ENCODE measurements at regions not wholly inside any gene's neighbourhood (a gene's known extent, or its start where the extent isn't known, plus 50 kb on each side); places are given as distances from the start of the nearest gene placed in this dataset.

- no peak for DNase-seq (ENCODE audit: low read depth)
- no peak overlapping the region for H3K4me3 ChIP-seq (ENCODE audit: low read depth, low read length)
- TF ChIP-seq CTCF (IDR thresholded peaks at IDR 0.05; ENCODE audit: insufficient read depth, low read length), result no peak
Observed at GRCh38 chr1:220368352-220369265, 96.4 kb upstream of the RAB3GAP2 start.

- no peak for TF ChIP-seq CTCF (IDR thresholded peaks at IDR 0.05; ENCODE audit: insufficient read depth, low read length)
- no peak overlapping the region for H3K4me3 ChIP-seq (ENCODE audit: low read depth, low read length)
- DNase-seq (ENCODE audit: low read depth), result no peak
Observed at GRCh38 chr1:220367833-220368232, 95.6 kb upstream of the RAB3GAP2 start.

- DNase-seq (ENCODE audit: low read depth), result no peak
- no peak overlapping the region for H3K4me3 ChIP-seq (ENCODE audit: low read depth, low read length)
- no peak for TF ChIP-seq CTCF (IDR thresholded peaks at IDR 0.05; ENCODE audit: insufficient read depth, low read length)
Observed at GRCh38 chr1:220366269-220366668, 94.0 kb upstream of the RAB3GAP2 start.

GRCh38 chr1:220363196-220363837 lies 91.1 kb upstream of the RAB3GAP2 start:
- no peak overlapping the region for H3K4me3 ChIP-seq (ENCODE audit: low read depth, low read length)
- no peak for TF ChIP-seq CTCF (IDR thresholded peaks at IDR 0.05; ENCODE audit: insufficient read depth, low read length)
- DNase-seq (ENCODE audit: low read depth), result no peak

GRCh38 chr1:220356981-220357850 lies 85.0 kb upstream of the RAB3GAP2 start:
- no peak for DNase-seq (ENCODE audit: low read depth)
- H3K4me3 ChIP-seq (ENCODE audit: low read depth, low read length), result no peak overlapping the region
- no peak for TF ChIP-seq CTCF (IDR thresholded peaks at IDR 0.05; ENCODE audit: insufficient read depth, low read length)

- no peak for DNase-seq (ENCODE audit: low read depth)
- TF ChIP-seq CTCF (IDR thresholded peaks at IDR 0.05; ENCODE audit: insufficient read depth, low read length), result peak; percentile 7
- H3K4me3 ChIP-seq (ENCODE audit: low read depth, low read length), result no peak overlapping the region
Observed at GRCh38 chr1:220353229-220354012, 81.2 kb upstream of the RAB3GAP2 start.
